Transverse colon (tissue), 3 donors: ENCODE measurements at regions not wholly inside any gene's neighbourhood (a gene's known extent, or its start where the extent isn't known, plus 50 kb on each side); places are given as distances from the start of the nearest gene placed in this dataset.

ENCODE experiments used
- POLR2A ChIP-seq: fragments of 450-650 bp; IDR thresholded peaks from one replicate; pipeline ENCODE4 v1.6.1; 2016; ENCODE audit warnings: antibody characterized with exemption, mild to moderate bottlenecking, moderate library complexity
- TF ChIP-seq, protein P1 (sequence below), 5 experiments: fragments of 200-600 bp in 3 of 5; fragments of 450-650 bp in 2 of 5; sonication (generic) in 3 of 5; IDR thresholded peaks; 1 replicate in 2 of 5; 2 replicates in 3 of 5; pipeline ENCODE4 v1.5.1; 2016 to 2017; ENCODE audit warnings: antibody characterized with exemption in 5 of 5, inconsistent platforms in 3 of 5, mild to moderate bottlenecking in 2 of 5, moderate library complexity in 1 of 5

DNA sequence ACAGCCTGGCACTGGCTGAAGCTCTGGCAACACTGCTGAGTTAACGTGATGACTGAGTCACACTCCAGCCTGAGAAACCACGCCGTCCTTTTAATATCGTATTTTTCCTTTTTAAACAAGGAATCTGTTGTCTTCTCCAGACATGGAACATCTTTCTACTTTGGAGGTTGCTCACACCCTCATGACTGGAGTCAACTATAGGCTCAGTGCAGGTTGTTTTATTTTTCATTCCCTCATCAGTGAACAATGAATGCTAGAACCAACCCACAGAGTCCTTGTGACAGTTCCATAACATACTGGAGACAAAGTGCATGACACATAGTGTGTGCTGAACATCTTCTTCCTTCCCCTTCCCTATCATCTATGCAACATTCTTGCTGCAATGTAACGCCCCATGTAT, 76.8 kb upstream of the CPEB2 start:
- TF ChIP-seq POLR2A = no peak
- TF ChIP-seq, protein P1, sequence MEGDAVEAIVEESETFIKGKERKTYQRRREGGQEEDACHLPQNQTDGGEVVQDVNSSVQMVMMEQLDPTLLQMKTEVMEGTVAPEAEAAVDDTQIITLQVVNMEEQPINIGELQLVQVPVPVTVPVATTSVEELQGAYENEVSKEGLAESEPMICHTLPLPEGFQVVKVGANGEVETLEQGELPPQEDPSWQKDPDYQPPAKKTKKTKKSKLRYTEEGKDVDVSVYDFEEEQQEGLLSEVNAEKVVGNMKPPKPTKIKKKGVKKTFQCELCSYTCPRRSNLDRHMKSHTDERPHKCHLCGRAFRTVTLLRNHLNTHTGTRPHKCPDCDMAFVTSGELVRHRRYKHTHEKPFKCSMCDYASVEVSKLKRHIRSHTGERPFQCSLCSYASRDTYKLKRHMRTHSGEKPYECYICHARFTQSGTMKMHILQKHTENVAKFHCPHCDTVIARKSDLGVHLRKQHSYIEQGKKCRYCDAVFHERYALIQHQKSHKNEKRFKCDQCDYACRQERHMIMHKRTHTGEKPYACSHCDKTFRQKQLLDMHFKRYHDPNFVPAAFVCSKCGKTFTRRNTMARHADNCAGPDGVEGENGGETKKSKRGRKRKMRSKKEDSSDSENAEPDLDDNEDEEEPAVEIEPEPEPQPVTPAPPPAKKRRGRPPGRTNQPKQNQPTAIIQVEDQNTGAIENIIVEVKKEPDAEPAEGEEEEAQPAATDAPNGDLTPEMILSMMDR (IDR thresholded peaks at IDR 0.05) = no peak
